K562 (cell line): ENCODE measurements at regions not wholly inside any gene's neighbourhood (a gene's known extent, or its start where the extent isn't known, plus 50 kb on each side); places are given as distances from the start of the nearest gene placed in this dataset.
A peak's percentile ranks its signal among the peaks of the same experiment; 100 is the strongest.

Source experiments
- ADNP ChIP-seq: fragments of 200-800 bp; sonication (Bioruptor generic); IDR thresholded peaks from 2 replicates; pipeline ENCODE4 v1.6.1; 2016; ENCODE audit warnings: missing genetic modification characterization, missing compliant biosample characterization
- C11orf30 ChIP-seq: fragments of 450-650 bp; IDR thresholded peaks from 2 replicates; pipeline ENCODE4 v1.6.1; 2016; ENCODE audit warnings: low read depth, mild to moderate bottlenecking
- CBX1 ChIP-seq: sonication (generic); IDR thresholded peaks from 2 replicates; pipeline ENCODE4 v1.6.1; 2016; ENCODE audit warnings: antibody characterized with exemption, low read depth, mild to moderate bottlenecking
- CREBBP ChIP-seq: IDR thresholded peaks from one replicate; pipeline ENCODE4 v1.6.1; 2012; ENCODE audit warnings: low read depth, mild to moderate bottlenecking, control low read depth, inconsistent platforms, low read length
- GATA2 ChIP-seq: sonication (generic); formaldehyde crosslinking; IDR thresholded peaks from 2 replicates; pipeline ENCODE4 v1.4.0; 2020; ENCODE audit warnings: mild to moderate bottlenecking, missing genetic modification reagents
- KLF16 ChIP-seq: IDR thresholded peaks from 2 replicates; pipeline ENCODE4 v1.6.1; 2016; ENCODE audit warnings: antibody characterized with exemption
- NR3C1 ChIP-seq: sonication (generic); formaldehyde crosslinking; IDR thresholded peaks from 2 replicates; pipeline ENCODE4 v1.8.1; 2022; ENCODE audit warnings: missing genetic modification reagents
- NUFIP1 ChIP-seq: fragments of 450-650 bp; IDR thresholded peaks from 2 replicates; pipeline ENCODE4 v1.6.1; 2018; ENCODE audit not compliant: partially characterized antibody
- POLR2G ChIP-seq: fragments of 200-400 bp; formaldehyde crosslinking; IDR thresholded peaks from 2 replicates; pipeline ENCODE4 v1.6.1; 2017; ENCODE audit warnings: low read depth, mild to moderate bottlenecking, antibody characterized with exemption, low read length, moderate library complexity
- PTRF ChIP-seq: fragments of 450-650 bp; IDR thresholded peaks from 2 replicates; pipeline ENCODE4 v1.6.1; 2016; ENCODE audit warnings: mild to moderate bottlenecking, missing genetic modification characterization, missing compliant biosample characterization
- PTTG1 ChIP-seq: fragments of 450-650 bp; IDR thresholded peaks from 2 replicates; pipeline ENCODE4 v1.6.1; 2016; ENCODE audit warnings: low read depth, mild to moderate bottlenecking, missing genetic modification characterization, missing compliant biosample characterization
- SRF ChIP-seq, 2 experiments: fragments of 250-450, 450-650 bp in 1 of 2; sonication (Bioruptor Pico) in 1 of 2; sonication (generic) in 1 of 2; formaldehyde crosslinking; IDR thresholded peaks; 2 replicates each; pipeline versions ENCODE4 v1.5.0 to v1.5.1; 2020 to 2022; ENCODE audit warnings: mild to moderate bottlenecking in 1 of 2, missing genetic modification reagents in 1 of 2
- ZFP1 ChIP-seq: fragments of 450-650 bp; formaldehyde crosslinking; IDR thresholded peaks from 2 replicates; pipeline ENCODE4 v1.4.0; 2020; ENCODE audit warnings: mild to moderate bottlenecking, mixed read lengths
- ZFP36 ChIP-seq: fragments of 150-350 bp; IDR thresholded peaks from 2 replicates; pipeline ENCODE4 v1.6.1; 2018; ENCODE audit warnings: low read length, low read depth; ENCODE audit not compliant: partially characterized antibody
- ZNF134 ChIP-seq: fragments of 250-450 bp; sonication (Bioruptor Pico); conservative IDR thresholded peaks from 2 replicates; pipeline ENCODE4 v1.4.0; 2020
- ZNF583 ChIP-seq: fragments of 250-450 bp; sonication (Bioruptor Pico); IDR thresholded peaks from 2 replicates; pipeline ENCODE4 v1.4.0; 2020
- ZNF584 ChIP-seq: fragments of 200-800 bp; sonication (Bioruptor generic); IDR thresholded peaks from 2 replicates; pipeline ENCODE4 v1.6.1; 2016; ENCODE audit warnings: low read depth, mild to moderate bottlenecking, missing genetic modification characterization, missing compliant biosample characterization
- ZNF707 ChIP-seq: fragments of 250-450 bp; sonication (Bioruptor Pico); conservative IDR thresholded peaks from 2 replicates; pipeline ENCODE4 v1.8.0; 2022; ENCODE audit warnings: inconsistent platforms, mild to moderate bottlenecking, moderate library complexity
- TF ChIP-seq, protein P1 (sequence below), 2 experiments: IDR thresholded peaks; 2 replicates each; pipeline ENCODE4 v1.6.1; 2011; ENCODE audit warnings: borderline replicate concordance in 1 of 2, control low read depth in 1 of 2, low read depth in 1 of 2, low read length in 1 of 2, mild to moderate bottlenecking in 1 of 2, mixed read lengths in 1 of 2, moderate library complexity in 1 of 2; ENCODE audit not compliant: insufficient read depth in 1 of 2, insufficient read length in 1 of 2, poor library complexity in 1 of 2, severe bottlenecking in 1 of 2; ENCODE audit errors: extremely low read depth in 1 of 2
- TF ChIP-seq, protein P2 (sequence below): fragments of 200-400 bp; formaldehyde crosslinking; IDR thresholded peaks from 2 replicates; pipeline ENCODE4 v1.6.1; 2017; ENCODE audit warnings: mild to moderate bottlenecking, low read depth, low read length, moderate library complexity
- TF ChIP-seq, protein P3 (sequence below): sonication (generic); formaldehyde crosslinking; IDR thresholded peaks from 2 replicates; pipeline ENCODE4 v1.9.0; 2022; ENCODE audit warnings: mild to moderate bottlenecking, missing genetic modification reagents
- TF ChIP-seq, protein P4 (sequence below): fragments of 450-650 bp; formaldehyde crosslinking; IDR thresholded peaks from 2 replicates; pipeline ENCODE4 v1.4.0; 2020; ENCODE audit warnings: mild to moderate bottlenecking, mixed read lengths

DNA sequence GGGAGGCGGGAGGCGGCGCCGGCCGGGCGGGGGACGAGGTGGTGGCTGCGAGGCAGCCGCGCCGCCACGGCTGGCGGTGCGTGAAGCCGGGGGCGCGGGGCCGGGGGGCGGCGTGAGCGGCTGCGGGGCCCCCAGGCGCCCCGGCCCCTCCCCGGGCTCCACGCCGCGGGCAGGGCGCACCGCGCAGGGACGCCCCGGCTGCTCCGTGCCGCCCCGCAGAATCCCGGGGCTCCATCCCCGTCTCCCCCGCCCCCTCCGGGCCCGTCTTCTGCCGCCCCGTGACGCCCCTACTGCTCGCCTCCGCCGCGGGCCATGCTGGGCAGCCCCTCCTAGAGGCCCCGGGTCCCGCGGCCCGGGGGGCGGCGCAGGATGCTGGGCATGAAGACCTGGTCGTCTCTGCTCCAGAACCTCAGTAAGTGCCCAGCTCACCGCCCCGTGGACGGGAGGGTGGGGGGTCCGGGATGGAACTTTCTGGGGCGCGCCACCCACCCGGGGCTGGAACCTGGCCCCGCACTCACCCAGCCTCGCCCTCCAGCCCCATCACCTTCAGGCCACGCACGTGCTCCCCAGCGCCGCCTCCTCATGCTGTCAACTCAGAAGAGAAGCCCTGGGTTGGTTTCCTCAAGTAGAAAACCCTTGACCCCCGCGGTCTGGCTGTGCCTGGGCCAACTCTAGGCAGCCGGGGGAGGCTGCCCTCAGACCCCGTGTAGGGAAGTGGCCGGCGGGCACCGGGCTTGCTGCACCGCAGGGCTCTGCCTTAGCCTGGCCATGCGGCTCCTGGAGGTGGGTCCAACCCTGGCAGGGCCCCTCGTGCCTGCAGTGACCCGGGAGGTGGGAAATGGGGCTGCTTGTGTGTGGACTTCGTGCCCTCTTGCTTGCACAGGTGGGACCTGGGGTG, 150.2 kb upstream of the GSE1 start (continued):
- TF ChIP-seq ZFP36: no peak
- no peak for TF ChIP-seq ZNF134
- TF ChIP-seq GATA2 (CRISPR knock-in tag): no peak
- no peak for TF ChIP-seq ZNF707 (CRISPR knock-in tag)
- TF ChIP-seq POLR2G: peak; percentile 42; the same call in 1 of the 2 replicates
- no peak for TF ChIP-seq C11orf30
- TF ChIP-seq NUFIP1: no peak
- no peak for TF ChIP-seq ZFP1 (CRISPR knock-in tag)
- TF ChIP-seq, protein P1, sequence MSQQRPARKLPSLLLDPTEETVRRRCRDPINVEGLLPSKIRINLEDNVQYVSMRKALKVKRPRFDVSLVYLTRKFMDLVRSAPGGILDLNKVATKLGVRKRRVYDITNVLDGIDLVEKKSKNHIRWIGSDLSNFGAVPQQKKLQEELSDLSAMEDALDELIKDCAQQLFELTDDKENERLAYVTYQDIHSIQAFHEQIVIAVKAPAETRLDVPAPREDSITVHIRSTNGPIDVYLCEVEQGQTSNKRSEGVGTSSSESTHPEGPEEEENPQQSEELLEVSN (IDR thresholded peaks at IDR 0.05; ENCODE audit: borderline replicate concordance in 1 of 2, extremely low read depth in 1 of 2, insufficient read depth in 1 of 2, insufficient read length in 1 of 2, low read depth in 1 of 2, low read length in 1 of 2, poor library complexity in 1 of 2, severe bottlenecking in 1 of 2): peak; percentile 89
- no peak for TF ChIP-seq KLF16
- no peak for TF ChIP-seq PTRF (tag)
- 0 out of 2 replicates have a peak, but pooled peaks have one; percentile 46 for TF ChIP-seq ZNF584
- TF ChIP-seq, protein P2, sequence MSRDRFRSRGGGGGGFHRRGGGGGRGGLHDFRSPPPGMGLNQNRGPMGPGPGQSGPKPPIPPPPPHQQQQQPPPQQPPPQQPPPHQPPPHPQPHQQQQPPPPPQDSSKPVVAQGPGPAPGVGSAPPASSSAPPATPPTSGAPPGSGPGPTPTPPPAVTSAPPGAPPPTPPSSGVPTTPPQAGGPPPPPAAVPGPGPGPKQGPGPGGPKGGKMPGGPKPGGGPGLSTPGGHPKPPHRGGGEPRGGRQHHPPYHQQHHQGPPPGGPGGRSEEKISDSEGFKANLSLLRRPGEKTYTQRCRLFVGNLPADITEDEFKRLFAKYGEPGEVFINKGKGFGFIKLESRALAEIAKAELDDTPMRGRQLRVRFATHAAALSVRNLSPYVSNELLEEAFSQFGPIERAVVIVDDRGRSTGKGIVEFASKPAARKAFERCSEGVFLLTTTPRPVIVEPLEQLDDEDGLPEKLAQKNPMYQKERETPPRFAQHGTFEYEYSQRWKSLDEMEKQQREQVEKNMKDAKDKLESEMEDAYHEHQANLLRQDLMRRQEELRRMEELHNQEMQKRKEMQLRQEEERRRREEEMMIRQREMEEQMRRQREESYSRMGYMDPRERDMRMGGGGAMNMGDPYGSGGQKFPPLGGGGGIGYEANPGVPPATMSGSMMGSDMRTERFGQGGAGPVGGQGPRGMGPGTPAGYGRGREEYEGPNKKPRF: no peak
- TF ChIP-seq PTTG1 (tag): no peak
- TF ChIP-seq ADNP (tag): no peak
- TF ChIP-seq, protein P3, sequence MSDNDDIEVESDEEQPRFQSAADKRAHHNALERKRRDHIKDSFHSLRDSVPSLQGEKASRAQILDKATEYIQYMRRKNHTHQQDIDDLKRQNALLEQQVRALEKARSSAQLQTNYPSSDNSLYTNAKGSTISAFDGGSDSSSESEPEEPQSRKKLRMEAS (CRISPR knock-in tag): peak; percentile 90
- no peak for TF ChIP-seq ZNF583 (CRISPR knock-in tag)
- TF ChIP-seq SRF (CRISPR knock-in tag; IDR thresholded peaks at IDR 0.05): no peak
- TF ChIP-seq CREBBP: no peak
- no peak for TF ChIP-seq CBX1
- TF ChIP-seq, protein P4, sequence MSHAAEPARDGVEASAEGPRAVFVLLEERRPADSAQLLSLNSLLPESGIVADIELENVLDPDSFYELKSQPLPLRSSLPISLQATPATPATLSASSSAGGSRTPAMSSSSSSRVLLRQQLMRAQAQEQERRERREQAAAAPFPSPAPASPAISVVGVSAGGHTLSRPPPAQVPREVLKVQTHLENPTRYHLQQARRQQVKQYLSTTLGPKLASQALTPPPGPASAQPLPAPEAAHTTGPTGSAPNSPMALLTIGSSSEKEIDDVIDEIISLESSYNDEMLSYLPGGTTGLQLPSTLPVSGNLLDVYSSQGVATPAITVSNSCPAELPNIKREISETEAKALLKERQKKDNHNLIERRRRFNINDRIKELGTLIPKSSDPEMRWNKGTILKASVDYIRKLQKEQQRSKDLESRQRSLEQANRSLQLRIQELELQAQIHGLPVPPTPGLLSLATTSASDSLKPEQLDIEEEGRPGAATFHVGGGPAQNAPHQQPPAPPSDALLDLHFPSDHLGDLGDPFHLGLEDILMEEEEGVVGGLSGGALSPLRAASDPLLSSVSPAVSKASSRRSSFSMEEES: no peak
- peak; percentile 62; the same call in 1 of the 2 replicates for TF ChIP-seq NR3C1 (CRISPR knock-in tag)
